Astrocyte of the spinal cord (primary cell): ENCODE measurements at regions not wholly inside any gene's neighbourhood (a gene's known extent, or its start where the extent isn't known, plus 50 kb on each side); places are given as distances from the start of the nearest gene placed in this dataset.

Experiments
- DNase-seq: peaks from one replicate; pipeline ENCODE4 v3.0.0; 2011; ENCODE audit warnings: low read depth, low spot score
- H3K4me3 ChIP-seq: 2 replicates; pipeline ENCODE4 v1.5.1; 2011; ENCODE audit warnings: low read depth, mild to moderate bottlenecking, low read length, moderate library complexity
- CTCF ChIP-seq: IDR thresholded peaks from 2 replicates; pipeline ENCODE4 v1.5.1; 2012; ENCODE audit warnings: low read depth, mild to moderate bottlenecking, low read length, inconsistent platforms
- in situ Hi-C: cut with HindIII; loops from 2 replicates; pipeline ENCODE4 v1.10.0; 2017; ENCODE audit warnings: low sequenced_read_pairs

GRCh38 chr6:108795814-108796213 lies 52.4 kb upstream of the ARMC2 start:
- DNase-seq, result no peak
- in situ Hi-C loops, result no loop called here
- H3K4me3 ChIP-seq, result no peak overlapping the region
- TF ChIP-seq CTCF, result no peak

- H3K4me3 ChIP-seq, result no peak overlapping the region
- in situ Hi-C loops, result no loop called here
- DNase-seq, result no peak
- no peak for TF ChIP-seq CTCF
Measured at GRCh38 chr6:108796875-108797274, 51.3 kb upstream of the ARMC2 start.

GRCh38 chr6:108797951-108798669 lies 50.1 kb upstream of the ARMC2 start:
- no peak overlapping the region for H3K4me3 ChIP-seq
- TF ChIP-seq CTCF, result no peak
- DNase-seq, result no peak
- in situ Hi-C loops, result no loop called here
